Fibroblast of skin of right biceps (primary cell): ENCODE measurements at regions not wholly inside any gene's neighbourhood (a gene's known extent, or its start where the extent isn't known, plus 50 kb on each side); places are given as distances from the start of the nearest gene placed in this dataset.
"Not testable (repeated sequence)": the region's sequence is repeated elsewhere in the genome, so short reads cannot be mapped to it uniquely, and the experiment has no call there.

ENCODE experiments used
- DNase-seq: peaks from one replicate; pipeline ENCODE4 v3.0.0-alpha.2; 2013

- DNase-seq = no peak
These were observed 747.1 kb upstream of the ADGRB3 start for GRCh38 chr6:67887747-67888545.

GRCh38 chr6:67887419-67887746 lies 747.7 kb upstream of the ADGRB3 start:
- no peak for DNase-seq

GRCh38 chr6:67886840-67887292 lies 748.2 kb upstream of the ADGRB3 start:
- DNase-seq = no peak

GRCh38 chr6:67886036-67886707 lies 748.9 kb upstream of the ADGRB3 start:
- DNase-seq = no peak

- no peak for DNase-seq
These were observed 749.7 kb upstream of the ADGRB3 start for GRCh38 chr6:67885081-67886033.

GRCh38 chr6:67884442-67884841 lies 750.6 kb upstream of the ADGRB3 start:
- no peak for DNase-seq

- DNase-seq = no peak
These were observed 751.3 kb upstream of the ADGRB3 start for GRCh38 chr6:67883500-67884366.

GRCh38 chr6:67882436-67883311 lies 752.4 kb upstream of the ADGRB3 start:
- no peak for DNase-seq

- DNase-seq = no peak
These were observed 753.4 kb upstream of the ADGRB3 start for GRCh38 chr6:67881706-67882065.

- peak; percentile 4 for DNase-seq
These were observed 754.0 kb upstream of the ADGRB3 start for GRCh38 chr6:67880939-67881705.

GRCh38 chr6:67880343-67880742 lies 754.7 kb upstream of the ADGRB3 start:
- not testable (repeated sequence) for DNase-seq

- not testable (repeated sequence) for DNase-seq
These were observed 755.2 kb upstream of the ADGRB3 start for GRCh38 chr6:67879928-67880327.

- DNase-seq = not testable (repeated sequence)
These were observed 755.8 kb upstream of the ADGRB3 start for GRCh38 chr6:67879105-67879904.

GRCh38 chr6:67878216-67878615 lies 756.9 kb upstream of the ADGRB3 start:
- DNase-seq = not testable (repeated sequence)

- no peak for DNase-seq
These were observed 757.8 kb upstream of the ADGRB3 start for GRCh38 chr6:67877288-67877687.

GRCh38 chr6:67875877-67876383 lies 759.2 kb upstream of the ADGRB3 start:
- no peak for DNase-seq

GRCh38 chr6:67870321-67870720 lies 764.8 kb upstream of the ADGRB3 start:
- DNase-seq = no peak

GRCh38 chr6:67863346-67863745 lies 771.7 kb upstream of the ADGRB3 start:
- DNase-seq = no peak

GRCh38 chr6:67854098-67854497 lies 781.0 kb upstream of the ADGRB3 start:
- peak; percentile 37 for DNase-seq
